Upper lobe of right lung (tissue), 1 donor: ENCODE measurements at regions not wholly inside any gene's neighbourhood (a gene's known extent, or its start where the extent isn't known, plus 50 kb on each side); places are given as distances from the start of the nearest gene placed in this dataset.

ENCODE experiments used
- ATAC-seq: fragments of 200-7000 bp; cut with Tn5 transposase; one replicate; pipeline ENCODE4 v1.9.1; 2020; ENCODE audit warnings: mild to moderate bottlenecking, moderate library complexity
- DNase-seq: peaks from one replicate; pipeline ENCODE4 v3.0.0-alpha.2; 2020
- H3K27ac ChIP-seq: fragments of 200-600 bp; one replicate; pipeline ENCODE4 v1.8.0; 2022
- H3K27me3 ChIP-seq: fragments of 200-600 bp; one replicate; pipeline ENCODE4 v1.8.0; 2022; ENCODE audit warnings: mild to moderate bottlenecking
- H3K36me3 ChIP-seq: fragments of 200-600 bp; one replicate; pipeline ENCODE4 v1.8.0; 2022
- H3K4me1 ChIP-seq: fragments of 200-600 bp; one replicate; pipeline ENCODE4 v1.8.0; 2022
- H3K4me3 ChIP-seq: fragments of 200-600 bp; one replicate; pipeline ENCODE4 v1.8.0; 2022; ENCODE audit warnings: mild to moderate bottlenecking
- H3K9me3 ChIP-seq: fragments of 200-600 bp; one replicate; pipeline ENCODE4 v1.8.0; 2022
- CTCF ChIP-seq: fragments of 200-600 bp; IDR thresholded peaks from one replicate; pipeline ENCODE4 v1.8.0; 2022; ENCODE audit warnings: antibody characterized with exemption
- intact Hi-C: fragments of 100-400 bp; cut with DNase I; formaldehyde crosslinking; loops from one replicate; pipeline ENCODE4 v1.11.0; 2022
- donor health status: DM: no; HTN: yes; CAD: no; lungs with severe emphysema.

- H3K27me3 ChIP-seq: no peaks in the 10 kb centered on the region
- ATAC-seq (no peak), DNase-seq (no peak)
- H3K4me1 ChIP-seq: no peaks in the 10 kb centered on the region
- H3K4me3 ChIP-seq: no peak overlapping the region
- no peak overlapping the region for H3K27ac ChIP-seq
- TF ChIP-seq CTCF: no peak
- H3K36me3 ChIP-seq: no peaks in the 10 kb centered on the region
- intact Hi-C loops: no loop called here
- H3K9me3 ChIP-seq: no peaks in the 10 kb centered on the region
These were observed 139.7 kb downstream of the MYCN start for GRCh38 chr2:16080071-16080470.

GRCh38 chr2:16079637-16080036, 139.3 kb downstream of the MYCN start:
- Histone ChIP-seq H3K4me3 (no peak overlapping the region), H3K4me1 (no peaks in the 10 kb centered on the region), H3K27me3 (no peaks in the 10 kb centered on the region), H3K9me3 (no peaks in the 10 kb centered on the region), H3K36me3 (no peaks in the 10 kb centered on the region), H3K27ac (no peak overlapping the region)
- no peak for ATAC-seq
- intact Hi-C loops: no loop called here
- no peak for TF ChIP-seq CTCF
- no peak for DNase-seq

GRCh38 chr2:16077601-16078000, 137.3 kb downstream of the MYCN start:
- H3K36me3 ChIP-seq: no peaks in the 10 kb centered on the region
- DNase-seq (no peak), ATAC-seq (no peak)
- H3K27me3 ChIP-seq: no peaks in the 10 kb centered on the region
- intact Hi-C loops: no loop called here
- H3K4me3 ChIP-seq: no peak overlapping the region
- H3K27ac ChIP-seq: no peak overlapping the region
- no peaks in the 10 kb centered on the region for H3K4me1 ChIP-seq
- no peaks in the 10 kb centered on the region for H3K9me3 ChIP-seq
- TF ChIP-seq CTCF: no peak

GRCh38 chr2:16076911-16077310, 136.6 kb downstream of the MYCN start:
- no peaks in the 10 kb centered on the region for H3K27me3 ChIP-seq
- intact Hi-C loops: no loop called here
- no peaks in the 10 kb centered on the region for H3K9me3 ChIP-seq
- TF ChIP-seq CTCF: no peak
- H3K27ac ChIP-seq: no peak overlapping the region
- no peak overlapping the region for H3K4me3 ChIP-seq
- no peak for ATAC-seq
- H3K36me3 ChIP-seq: no peaks in the 10 kb centered on the region
- DNase-seq: no peak
- no peaks in the 10 kb centered on the region for H3K4me1 ChIP-seq

GRCh38 chr2:16075045-16076012, 135.0 kb downstream of the MYCN start:
- DNase-seq (no peak), ATAC-seq (no peak)
- Histone ChIP-seq H3K27ac (no peak overlapping the region), H3K4me3 (no peak overlapping the region), H3K9me3 (no peaks in the 10 kb centered on the region), H3K27me3 (no peaks in the 10 kb centered on the region), H3K36me3 (no peaks in the 10 kb centered on the region), H3K4me1 (no peaks in the 10 kb centered on the region)
- intact Hi-C loops: no loop called here
- no peak for TF ChIP-seq CTCF
